Body of pancreas (tissue), 4 donors: ENCODE measurements at regions not wholly inside any gene's neighbourhood (a gene's known extent, or its start where the extent isn't known, plus 50 kb on each side); places are given as distances from the start of the nearest gene placed in this dataset.

Experiments
- CTCF ChIP-seq, 7 experiments: fragments of 450-650 bp in 4 of 7; fragments of 200-600 bp in 3 of 7; sonication (generic) in 3 of 7; IDR thresholded peaks; one replicate each; pipeline ENCODE4 v1.5.1; 2016 to 2019; ENCODE audit warnings: antibody characterized with exemption in 7 of 7
- POLR2A ChIP-seq, 3 donors: fragments of 450-650 bp; IDR thresholded peaks; one replicate each; pipeline ENCODE4 v1.6.1; 2016; ENCODE audit warnings: antibody characterized with exemption in 3 of 3, mild to moderate bottlenecking in 2 of 3

DNA sequence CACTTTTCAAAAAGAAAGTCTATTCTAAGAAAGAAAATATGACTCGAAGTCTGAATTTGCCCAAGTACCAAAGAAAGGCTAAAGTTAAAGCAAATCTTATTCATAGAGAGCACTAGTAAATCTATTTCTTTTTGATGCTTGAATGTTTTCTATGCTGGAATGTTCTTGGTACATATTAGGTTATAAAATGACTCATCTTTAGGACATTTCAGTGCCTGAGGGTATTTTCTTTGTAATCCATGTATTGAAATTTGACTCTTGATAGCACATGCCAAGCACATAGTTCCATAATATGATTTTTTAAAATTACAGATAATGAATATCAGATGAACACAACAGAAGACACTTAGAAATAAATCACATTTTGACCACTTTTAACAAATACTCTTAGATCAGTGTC, 232.8 kb downstream of the TRIML1 start:
- TF ChIP-seq POLR2A (IDR thresholded peaks at IDR 0.05) = no peak
- no peak for TF ChIP-seq CTCF (IDR thresholded peaks at IDR 0.05)
